ENCODE measurements at regions not wholly inside any gene's neighbourhood (a gene's known extent, or its start where the extent isn't known, plus 50 kb on each side); places are given as distances from the start of the nearest gene placed in this dataset.

GRCh38 chr5:133844836-133845235 is 123.6 kb downstream of the C5orf15 start:
- H3K27ac Mint-ChIP-seq, result no peak overlapping the region
- H3K4me1 Mint-ChIP-seq, result peaks cover 11% of the 10 kb centered on the region
- TF ChIP-seq CTCF (IDR thresholded peaks at IDR 0.05; ENCODE audit: unreplicated experiment), result no peak
- no peak for DNase-seq (ENCODE audit: low spot score in 2 of 2, unreplicated experiment in 2 of 2)
- no peaks in the 10 kb centered on the region for H3K9me3 Mint-ChIP-seq
- H3K27me3 Mint-ChIP-seq (ENCODE audit: low read depth), result peaks cover 5% of the 10 kb centered on the region
- H3K36me3 Mint-ChIP-seq, result no peaks in the 10 kb centered on the region
- H3K4me3 Mint-ChIP-seq, result no peak overlapping the region

- H3K27ac Mint-ChIP-seq, result peak overlapping the region; percentile 19
- no peaks in the 10 kb centered on the region for H3K9me3 Mint-ChIP-seq
- peaks cover 13% of the 10 kb centered on the region for H3K27me3 Mint-ChIP-seq (ENCODE audit: low read depth)
- no peak overlapping the region for H3K4me3 Mint-ChIP-seq
- DNase-seq (ENCODE audit: low spot score in 2 of 2, unreplicated experiment in 2 of 2), result no peak
- TF ChIP-seq CTCF (IDR thresholded peaks at IDR 0.05; ENCODE audit: unreplicated experiment), result no peak
- no peaks in the 10 kb centered on the region for H3K36me3 Mint-ChIP-seq
- H3K4me1 Mint-ChIP-seq, result peaks cover 11% of the 10 kb centered on the region
Measured at GRCh38 chr5:133843911-133844310, 124.5 kb downstream of the C5orf15 start.

GRCh38 chr5:133842846-133843611 is 125.4 kb downstream of the C5orf15 start:
- Mint-ChIP-seq H3K36me3 (no peaks in the 10 kb centered on the region), H3K27ac (no peak overlapping the region), H3K4me1 (peaks cover 11% of the 10 kb centered on the region), H3K27me3 (ENCODE audit: low read depth) (peaks cover 11% of the 10 kb centered on the region), H3K4me3 (no peak overlapping the region), H3K9me3 (no peaks in the 10 kb centered on the region)
- no peak for TF ChIP-seq CTCF (IDR thresholded peaks at IDR 0.05; ENCODE audit: unreplicated experiment)
- DNase-seq (ENCODE audit: low spot score in 2 of 2, unreplicated experiment in 2 of 2), result no peak

- TF ChIP-seq CTCF (IDR thresholded peaks at IDR 0.05; ENCODE audit: unreplicated experiment), result no peak
- H3K27me3 Mint-ChIP-seq (ENCODE audit: low read depth), result peaks cover 14% of the 10 kb centered on the region
- H3K4me3 Mint-ChIP-seq, result no peak overlapping the region
- DNase-seq (ENCODE audit: low spot score in 2 of 2, unreplicated experiment in 2 of 2), result no peak
- peaks cover 11% of the 10 kb centered on the region for H3K4me1 Mint-ChIP-seq
- no peaks in the 10 kb centered on the region for H3K36me3 Mint-ChIP-seq
- H3K9me3 Mint-ChIP-seq, result peaks cover 4% of the 10 kb centered on the region
- no peak overlapping the region for H3K27ac Mint-ChIP-seq
Measured at GRCh38 chr5:133841831-133842750, 126.3 kb downstream of the C5orf15 start.

- Mint-ChIP-seq H3K4me1 (peaks cover 11% of the 10 kb centered on the region), H3K27me3 (ENCODE audit: low read depth) (peaks cover 17% of the 10 kb centered on the region), H3K9me3 (peaks cover 17% of the 10 kb centered on the region), H3K36me3 (no peaks in the 10 kb centered on the region), H3K27ac (no peak overlapping the region), H3K4me3 (no peak overlapping the region)
- no peak for TF ChIP-seq CTCF (IDR thresholded peaks at IDR 0.05; ENCODE audit: unreplicated experiment)
- DNase-seq (ENCODE audit: low spot score in 2 of 2, unreplicated experiment in 2 of 2), result no peak
Measured at GRCh38 chr5:133840168-133840567, 128.3 kb downstream of the C5orf15 start.

Data from mesothelial cell of epicardium (in vitro differentiated cells).